ENCODE measurements at regions not wholly inside any gene's neighbourhood (a gene's known extent, or its start where the extent isn't known, plus 50 kb on each side); places are given as distances from the start of the nearest gene placed in this dataset.
"Not testable (repeated sequence)": the region's sequence is repeated elsewhere in the genome, so short reads cannot be mapped to it uniquely, and the experiment has no call there.

- not testable (repeated sequence) for DNase-seq
Observed at GRCh38 chr7:114076392-114077157, 157.8 kb upstream of the PPP1R3A start.

- DNase-seq = no peak
Observed at GRCh38 chr7:114073701-114074100, 154.9 kb upstream of the PPP1R3A start.

- DNase-seq = no peak
Observed at GRCh38 chr7:114070246-114070645, 151.4 kb upstream of the PPP1R3A start.

DNA sequence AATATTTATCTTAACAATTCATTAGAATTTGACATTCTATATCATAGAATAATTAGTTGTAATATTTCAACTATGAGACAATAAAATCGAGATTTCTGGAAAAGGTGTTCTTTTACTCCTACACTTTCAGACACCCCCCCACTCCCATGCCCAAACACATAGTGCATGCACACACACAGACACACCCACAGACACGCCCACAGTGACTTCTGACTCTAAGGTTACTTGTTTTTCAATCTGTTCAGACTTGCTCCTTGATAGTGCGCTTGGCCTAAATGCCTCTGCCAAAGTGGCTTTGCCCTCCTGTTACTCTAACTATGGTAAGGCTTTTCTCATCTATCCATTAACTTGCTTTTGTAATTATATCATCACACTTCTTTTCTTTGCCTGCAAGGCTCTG is 144.0 kb upstream of the PPP1R3A start:
- no peak for DNase-seq

- DNase-seq = no peak
Observed at GRCh38 chr7:114051871-114052331, 133.1 kb upstream of the PPP1R3A start.

DNA sequence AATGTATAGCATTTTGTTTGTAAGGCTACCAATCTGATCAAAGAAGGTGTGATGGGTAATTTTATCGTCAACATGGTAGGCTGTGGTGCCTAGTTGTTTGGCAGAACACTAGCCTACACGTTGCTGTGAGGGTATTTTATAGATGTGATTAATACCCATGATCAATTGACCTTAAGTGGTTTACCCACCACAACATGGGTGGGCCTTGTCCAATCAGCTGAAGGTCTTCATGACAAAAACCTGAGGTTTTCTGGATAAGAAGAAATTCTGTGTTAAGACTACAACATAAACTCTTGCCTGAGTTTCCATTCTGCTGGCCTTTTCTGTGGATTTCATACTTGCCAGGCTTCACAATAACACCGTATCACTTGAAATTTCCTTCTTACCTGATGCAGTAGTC is 131.8 kb upstream of the PPP1R3A start:
- DNase-seq = no peak

GRCh38 chr7:114048386-114049235 is 129.8 kb upstream of the PPP1R3A start:
- DNase-seq = no peak

DNA sequence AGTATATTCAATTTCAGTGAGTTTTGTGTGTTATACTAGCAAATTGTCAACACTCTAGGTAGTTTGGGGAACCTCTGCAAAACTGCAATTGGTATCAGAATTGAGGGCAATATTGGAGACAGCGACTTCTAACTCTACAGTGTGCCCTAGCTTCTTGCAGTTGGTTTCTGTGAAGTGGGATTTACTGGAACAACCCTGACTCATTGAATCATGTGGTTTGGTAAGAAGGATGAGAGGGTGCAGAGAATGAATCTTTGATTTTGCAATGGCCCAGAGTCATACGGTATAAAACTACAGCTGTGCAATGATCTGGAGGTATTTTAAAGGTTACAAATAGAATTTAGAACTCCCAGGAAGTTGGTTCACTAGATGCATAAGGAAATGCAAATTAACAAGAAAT is 129.1 kb upstream of the PPP1R3A start:
- DNase-seq = no peak

DNA sequence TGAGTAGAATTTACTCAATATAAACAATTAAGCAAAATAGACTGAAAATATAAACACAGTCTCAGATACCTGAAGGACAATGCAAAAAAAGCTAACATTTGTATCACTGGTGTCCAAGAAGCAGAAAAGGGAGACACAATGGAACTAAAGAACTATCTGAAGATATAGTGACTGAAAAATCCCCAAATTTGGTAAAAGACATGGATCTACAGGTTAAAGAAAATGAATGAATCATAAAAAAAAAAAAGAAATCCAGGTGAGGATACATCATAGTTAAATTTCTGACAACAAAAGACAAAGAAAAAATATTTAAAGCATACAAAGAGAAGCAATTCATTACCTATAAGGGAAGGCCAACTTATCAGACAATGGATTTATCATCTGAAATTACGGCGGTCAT is 114.7 kb upstream of the PPP1R3A start:
- no peak for DNase-seq

GRCh38 chr7:114026486-114027089 is 107.8 kb upstream of the PPP1R3A start:
- DNase-seq = peak; percentile 66

- peak; percentile 28 for DNase-seq
Observed at GRCh38 chr7:114021135-114021534, 102.3 kb upstream of the PPP1R3A start.

DNA sequence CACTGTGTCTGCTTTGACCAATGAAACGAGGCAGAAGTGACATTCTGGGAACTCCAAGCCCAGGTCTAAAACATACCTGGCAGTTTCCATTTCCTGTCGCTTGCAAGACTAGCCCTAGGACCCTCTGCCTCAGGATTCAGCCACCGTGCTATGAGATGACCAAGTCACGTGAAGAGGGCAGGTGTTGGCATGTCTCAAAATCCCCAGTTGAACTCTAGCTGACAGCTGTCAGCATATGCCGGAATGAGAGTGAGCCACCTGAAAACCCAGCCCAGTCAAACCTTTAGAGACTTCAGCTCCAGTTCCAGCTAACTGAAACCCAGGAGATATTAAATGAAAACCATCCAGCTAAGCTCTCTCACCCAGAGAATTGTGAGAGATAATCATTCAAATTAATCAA is 89.9 kb upstream of the PPP1R3A start:
- no peak for DNase-seq

- DNase-seq = no peak
Observed at GRCh38 chr7:114007386-114007785, 88.6 kb upstream of the PPP1R3A start.

- no peak for DNase-seq
Observed at GRCh38 chr7:113998934-113999333, 80.1 kb upstream of the PPP1R3A start.

- DNase-seq = no peak
Observed at GRCh38 chr7:113996405-113996804, 77.6 kb upstream of the PPP1R3A start.

DNA sequence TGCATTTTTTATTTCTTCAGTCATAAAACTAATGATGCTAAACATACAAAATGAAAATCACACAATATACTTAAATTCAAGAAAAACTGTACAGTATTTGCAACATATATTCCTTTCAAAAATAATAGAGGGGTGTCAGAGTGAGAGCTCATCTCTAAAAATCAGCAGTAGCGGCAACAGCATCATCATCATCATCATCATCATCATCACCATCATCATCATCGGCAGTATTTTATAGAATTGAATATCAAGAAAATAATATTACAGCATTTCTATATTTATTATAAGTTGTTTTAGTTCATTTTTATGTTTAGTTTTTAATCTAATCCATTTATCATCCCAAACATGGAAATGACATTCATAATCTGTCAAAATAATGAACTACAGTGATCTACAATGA is 67.4 kb upstream of the PPP1R3A start:
- no peak for DNase-seq

DNA sequence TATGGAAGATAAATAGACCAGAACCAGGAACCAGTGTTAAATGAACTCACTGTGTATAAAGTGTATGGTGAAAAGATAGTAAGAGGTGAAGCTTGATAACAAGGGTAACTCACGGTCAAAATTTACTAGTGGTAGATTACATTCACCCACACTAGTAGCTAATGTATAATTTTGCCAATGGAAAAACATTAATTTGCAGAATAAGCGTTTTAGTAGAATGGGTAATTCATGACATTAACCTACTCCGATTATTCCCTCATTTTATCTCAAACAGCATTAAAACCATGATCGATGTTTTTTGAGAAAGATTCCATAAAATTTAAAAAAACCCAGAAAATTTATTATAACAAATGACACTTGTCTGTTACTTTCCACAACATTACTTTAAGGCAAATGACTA is 57.7 kb upstream of the PPP1R3A start:
- no peak for DNase-seq

DNA sequence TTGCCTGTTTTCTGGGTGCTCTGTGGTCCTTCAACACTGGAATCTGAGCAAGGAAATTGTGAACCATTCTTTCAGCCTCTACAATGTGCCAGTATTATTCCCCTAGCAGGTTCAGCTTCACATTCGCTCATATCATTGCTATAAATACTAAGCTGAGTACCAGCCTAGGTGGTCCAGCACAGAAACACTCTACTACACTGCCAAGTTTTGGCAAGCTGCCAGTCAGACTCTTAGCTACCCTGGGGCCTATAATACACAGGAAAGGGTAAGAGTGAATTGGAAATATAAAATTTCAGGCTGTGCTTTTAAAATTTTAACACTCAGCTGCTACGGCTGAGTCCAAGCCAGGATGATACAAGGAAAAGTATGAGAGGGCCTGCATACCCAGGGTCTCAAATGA is 49.9 kb upstream of the PPP1R3A start:
- DNase-seq = no peak

Measured in NCI-H2081 treated with DMSO at 0.1 percent for 48 hours (cell line).